ENCODE measurements at regions not wholly inside any gene's neighbourhood (a gene's known extent, or its start where the extent isn't known, plus 50 kb on each side); places are given as distances from the start of the nearest gene placed in this dataset.

DNA sequence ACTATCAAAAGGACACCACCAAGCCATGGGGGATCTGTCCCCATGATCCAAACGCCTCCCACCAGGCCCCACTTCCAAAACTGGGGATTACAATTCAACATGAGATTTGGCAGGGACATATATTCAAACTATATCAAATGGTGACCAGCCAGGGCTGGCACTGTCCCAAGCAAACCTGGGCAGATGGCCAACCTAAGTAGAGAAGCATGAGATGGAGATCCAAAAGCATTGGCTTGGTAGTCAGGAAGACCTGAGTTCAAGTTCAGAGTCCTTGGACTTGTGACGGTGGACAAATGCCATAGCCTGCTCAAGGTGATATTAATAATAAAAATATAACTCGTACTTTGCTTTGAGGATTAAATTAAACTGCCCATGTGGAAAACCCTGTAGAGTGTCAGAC is 79.2 kb upstream of the HS3ST1 start:
- Histone ChIP-seq H3K9me3 (no peaks in the 10 kb centered on the region), H3K36me3 (no peaks in the 10 kb centered on the region), H3K4me1 (no peaks in the 10 kb centered on the region), H3K27me3 (no peaks in the 10 kb centered on the region), H3K4me3 (no peak overlapping the region), H3K27ac (no peak overlapping the region)
- DNase-seq = no peak
- intact Hi-C loops (cut with DNase I) = no loop called here
- TF ChIP-seq POLR2A (IDR thresholded peaks at IDR 0.05) = no peak
- TF ChIP-seq CTCF (IDR thresholded peaks at IDR 0.05) = no peak
- 25% methylated on average over 2 of the region's 3 CpGs for WGBS (ENCODE audit: insufficient coverage, low coverage, low lambda C conversion rate, missing lambda C conversion rate)
- no peak for ATAC-seq

GRCh38 chr4:11506194-11506593 is 77.5 kb upstream of the HS3ST1 start:
- no peak overlapping the region for H3K4me3 ChIP-seq
- WGBS (ENCODE audit: insufficient coverage, low coverage, low lambda C conversion rate, missing lambda C conversion rate) = 43% methylated on average over 1 of the region's 4 CpGs
- intact Hi-C loops (cut with DNase I) = no loop called here
- H3K4me1 ChIP-seq = no peaks in the 10 kb centered on the region
- H3K36me3 ChIP-seq = no peaks in the 10 kb centered on the region
- no peaks in the 10 kb centered on the region for H3K9me3 ChIP-seq
- no peaks in the 10 kb centered on the region for H3K27me3 ChIP-seq
- no peak for TF ChIP-seq POLR2A (IDR thresholded peaks at IDR 0.05)
- no peak for TF ChIP-seq CTCF (IDR thresholded peaks at IDR 0.05)
- no peak for DNase-seq
- H3K27ac ChIP-seq = no peak overlapping the region
- ATAC-seq = no peak

GRCh38 chr4:11505221-11505971 is 76.7 kb upstream of the HS3ST1 start:
- no peak overlapping the region for H3K27ac ChIP-seq
- intact Hi-C loops (cut with DNase I) = no loop called here
- no peaks in the 10 kb centered on the region for H3K36me3 ChIP-seq
- no peaks in the 10 kb centered on the region for H3K4me1 ChIP-seq
- DNase-seq (no peak), ATAC-seq (peak in 2 of 4 donors; percentile 26 to 36)
- H3K4me3 ChIP-seq = no peak overlapping the region
- TF ChIP-seq CTCF (IDR thresholded peaks at IDR 0.05) (no peak), POLR2A (IDR thresholded peaks at IDR 0.05) (no peak)
- WGBS (ENCODE audit: insufficient coverage, low coverage, low lambda C conversion rate, missing lambda C conversion rate) = 34% methylated on average over 5 of the region's 5 CpGs
- no peaks in the 10 kb centered on the region for H3K27me3 ChIP-seq
- no peaks in the 10 kb centered on the region for H3K9me3 ChIP-seq

DNA sequence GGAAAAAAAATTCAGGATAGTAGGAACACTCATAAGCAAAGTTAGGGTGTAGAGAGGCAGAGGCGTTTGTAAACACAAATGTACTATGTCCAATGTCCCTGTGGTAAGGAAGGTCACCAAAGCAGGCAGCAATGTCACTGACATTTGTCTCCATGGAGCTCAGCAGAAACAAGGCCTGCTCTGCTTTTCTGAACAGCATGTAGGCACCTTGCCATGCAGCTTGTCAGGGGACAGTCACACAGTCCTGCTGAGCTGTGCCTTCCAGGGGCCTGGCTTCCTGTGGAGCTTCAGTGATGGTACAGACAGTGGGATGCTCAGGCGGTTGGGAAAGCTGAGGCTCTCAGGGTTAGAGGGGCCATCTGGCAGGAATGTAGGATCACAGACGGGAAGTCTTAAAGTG is 74.5 kb upstream of the HS3ST1 start:
- H3K4me1 ChIP-seq = no peaks in the 10 kb centered on the region
- H3K36me3 ChIP-seq = no peaks in the 10 kb centered on the region
- H3K27ac ChIP-seq = no peak overlapping the region
- intact Hi-C loops (cut with DNase I) = no loop called here
- DNase-seq = no peak
- no peak overlapping the region for H3K4me3 ChIP-seq
- no peaks in the 10 kb centered on the region for H3K9me3 ChIP-seq
- 27% methylated on average over 3 of the region's 3 CpGs for WGBS (ENCODE audit: insufficient coverage, low coverage, low lambda C conversion rate, missing lambda C conversion rate)
- H3K27me3 ChIP-seq = no peaks in the 10 kb centered on the region
- peak in 2 of 4 donors; percentile 57 to 63 for ATAC-seq
- TF ChIP-seq CTCF (IDR thresholded peaks at IDR 0.05) = no peak
- no peak for TF ChIP-seq POLR2A (IDR thresholded peaks at IDR 0.05)

All from right lobe of liver (tissue), 6 donors.